ENCODE measurements at regions not wholly inside any gene's neighbourhood (a gene's known extent, or its start where the extent isn't known, plus 50 kb on each side); places are given as distances from the start of the nearest gene placed in this dataset.

DNA sequence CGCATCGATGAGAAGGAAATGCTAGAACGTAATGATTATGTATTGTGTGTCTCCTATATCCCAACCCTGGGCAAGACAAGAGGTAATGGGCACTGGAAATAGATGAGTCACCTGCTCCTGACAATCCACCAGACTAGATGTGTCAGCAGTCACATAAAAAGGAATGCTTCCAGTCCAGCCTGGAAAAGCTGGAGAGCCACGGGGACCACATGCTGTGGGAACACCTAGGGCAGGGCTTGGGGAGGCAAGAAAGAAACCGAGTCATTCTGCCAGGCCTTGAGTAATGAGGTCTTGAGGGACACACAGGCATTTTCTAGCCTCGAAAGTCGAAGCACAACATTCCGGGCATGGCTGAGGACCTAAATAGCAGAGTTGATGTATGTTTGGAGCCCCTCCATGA lies 716.7 kb upstream of the TMEM132C start:
- no peak overlapping the region for H3K4me3 ChIP-seq
- 70 to 74% (median 71%) methylated on average over 8 of the region's 8 CpGs for WGBS, 4 donors
- H3K27me3 ChIP-seq: no peaks in the 10 kb centered on the region
- H3K9me3 ChIP-seq: peaks cover 0 to 6% (median 0%) of the 10 kb centered on the region in 12 donors
- H3K36me3 ChIP-seq: no peaks in the 10 kb centered on the region
- intact Hi-C loops (cut with DNase I): no loop called here
- no peak for DNase-seq
- H3K27ac ChIP-seq: no peak overlapping the region
- no peak for ATAC-seq
- TF ChIP-seq, protein P1, sequence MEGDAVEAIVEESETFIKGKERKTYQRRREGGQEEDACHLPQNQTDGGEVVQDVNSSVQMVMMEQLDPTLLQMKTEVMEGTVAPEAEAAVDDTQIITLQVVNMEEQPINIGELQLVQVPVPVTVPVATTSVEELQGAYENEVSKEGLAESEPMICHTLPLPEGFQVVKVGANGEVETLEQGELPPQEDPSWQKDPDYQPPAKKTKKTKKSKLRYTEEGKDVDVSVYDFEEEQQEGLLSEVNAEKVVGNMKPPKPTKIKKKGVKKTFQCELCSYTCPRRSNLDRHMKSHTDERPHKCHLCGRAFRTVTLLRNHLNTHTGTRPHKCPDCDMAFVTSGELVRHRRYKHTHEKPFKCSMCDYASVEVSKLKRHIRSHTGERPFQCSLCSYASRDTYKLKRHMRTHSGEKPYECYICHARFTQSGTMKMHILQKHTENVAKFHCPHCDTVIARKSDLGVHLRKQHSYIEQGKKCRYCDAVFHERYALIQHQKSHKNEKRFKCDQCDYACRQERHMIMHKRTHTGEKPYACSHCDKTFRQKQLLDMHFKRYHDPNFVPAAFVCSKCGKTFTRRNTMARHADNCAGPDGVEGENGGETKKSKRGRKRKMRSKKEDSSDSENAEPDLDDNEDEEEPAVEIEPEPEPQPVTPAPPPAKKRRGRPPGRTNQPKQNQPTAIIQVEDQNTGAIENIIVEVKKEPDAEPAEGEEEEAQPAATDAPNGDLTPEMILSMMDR (IDR thresholded peaks at IDR 0.05): no peak
- TF ChIP-seq POLR2A (IDR thresholded peaks at IDR 0.05): no peak
- H3K4me1 ChIP-seq: no peaks in the 10 kb centered on the region

DNA sequence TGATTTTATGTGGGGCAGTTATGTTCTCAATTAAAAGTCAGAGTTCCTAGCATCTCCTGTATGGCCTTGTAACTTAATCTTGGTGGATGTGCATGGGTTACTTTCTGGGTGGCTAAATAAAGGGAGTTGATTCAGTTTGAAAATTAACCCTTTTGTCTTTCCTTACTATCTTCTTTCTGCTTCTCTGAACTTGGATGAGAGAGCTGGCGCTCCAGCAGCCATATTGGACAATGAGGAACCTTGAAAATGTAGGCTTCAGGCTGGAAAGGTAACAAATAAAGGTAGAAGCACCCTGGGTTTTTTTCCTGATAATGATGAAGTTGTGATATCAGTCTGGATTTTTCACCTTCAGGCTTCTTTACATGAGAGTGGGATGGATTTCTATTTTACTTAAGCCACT lies 714.1 kb upstream of the TMEM132C start:
- 39 to 93% (median 90%) methylated on average over 1 of the region's 1 CpG for WGBS, 4 donors
- no peaks in the 10 kb centered on the region for H3K27me3 ChIP-seq

DNA sequence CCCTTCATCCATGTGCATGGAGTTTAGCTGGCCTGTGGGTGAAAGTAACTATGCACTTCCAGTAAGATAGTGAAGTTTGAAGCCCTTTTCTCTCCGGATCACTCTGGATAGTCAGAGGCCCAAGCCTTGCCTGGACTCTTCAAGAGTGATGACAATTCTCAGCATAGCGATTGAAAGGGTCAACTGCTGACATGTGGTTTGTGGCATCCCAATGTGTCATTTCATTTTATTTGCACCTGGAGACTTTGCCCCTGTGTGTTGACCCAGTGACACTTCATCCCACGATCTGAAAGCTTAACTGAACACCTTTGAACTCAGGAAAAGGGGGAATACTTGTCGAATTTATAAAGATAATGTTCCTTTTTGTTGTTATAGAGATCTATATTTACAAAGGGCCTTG lies 711.9 kb upstream of the TMEM132C start:
- WGBS, 4 donors: 49 to 63% (median 51%) methylated on average over 4 of the region's 4 CpGs
- H3K27me3 ChIP-seq: no peaks in the 10 kb centered on the region
- H3K27ac ChIP-seq: no peak overlapping the region
- TF ChIP-seq, protein P1 (IDR thresholded peaks at IDR 0.05): no peak
- TF ChIP-seq POLR2A (IDR thresholded peaks at IDR 0.05): no peak
- H3K4me1 ChIP-seq: peaks cover 0 to 5% (median 0%) of the 10 kb centered on the region in 12 donors
- DNase-seq: no peak
- H3K36me3 ChIP-seq: no peaks in the 10 kb centered on the region
- ATAC-seq: no peak
- H3K4me3 ChIP-seq: no peak overlapping the region
- intact Hi-C loops (cut with DNase I): no loop called here
- H3K9me3 ChIP-seq: peaks cover 0 to 6% (median 0%) of the 10 kb centered on the region in 12 donors

More for the DNA sequence above, 714.1 kb upstream of the TMEM132C start:
- TF ChIP-seq, protein P1 (IDR thresholded peaks at IDR 0.05): no peak
- TF ChIP-seq POLR2A (IDR thresholded peaks at IDR 0.05): no peak
- intact Hi-C loops (cut with DNase I): no loop called here
- Histone ChIP-seq H3K4me3 (no peak overlapping the region), H3K27ac (no peak overlapping the region), H3K36me3 (no peaks in the 10 kb centered on the region), H3K9me3 (peaks cover 0 to 6% (median 0%) of the 10 kb centered on the region in 12 donors), H3K4me1 (no peaks in the 10 kb centered on the region)
- ATAC-seq: no peak
- no peak for DNase-seq

DNA sequence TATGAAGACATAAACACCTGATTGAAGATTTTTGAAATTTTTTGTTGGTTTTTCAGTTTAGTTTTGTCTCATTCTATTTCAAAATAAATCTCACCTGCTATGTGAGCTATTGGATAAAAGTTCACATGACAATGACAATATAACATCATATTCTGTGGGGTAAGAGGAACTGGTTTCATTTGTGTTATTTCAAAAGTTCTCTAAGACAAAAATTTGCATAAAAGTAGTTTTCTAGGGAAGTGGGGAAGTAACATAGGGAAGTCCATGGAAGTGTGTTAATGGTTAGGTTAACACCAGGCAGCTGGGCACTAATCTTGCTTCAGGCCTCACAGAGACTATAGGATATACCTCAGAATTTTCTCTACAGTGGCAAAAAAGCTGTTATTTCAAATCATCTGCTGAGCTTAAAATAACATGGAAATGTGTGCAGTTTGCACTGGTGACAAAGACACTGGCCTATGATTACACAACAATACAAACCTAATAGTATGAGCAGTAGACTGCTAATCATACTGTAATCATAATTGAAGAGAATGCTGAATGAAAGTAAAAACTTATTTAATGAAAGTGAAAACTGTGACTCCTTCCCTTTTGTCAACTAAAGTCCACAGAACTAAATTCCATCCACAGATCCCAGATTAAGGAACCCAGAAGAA lies 710.6 kb upstream of the TMEM132C start:
- DNase-seq (no peak), ATAC-seq (no peak)
- no peaks in the 10 kb centered on the region for H3K36me3 ChIP-seq
- no peak overlapping the region for H3K4me3 ChIP-seq
- intact Hi-C loops (cut with DNase I): no loop called here
- TF ChIP-seq POLR2A (IDR thresholded peaks at IDR 0.05): no peak
- TF ChIP-seq, protein P1 (IDR thresholded peaks at IDR 0.05): no peak
- no peak overlapping the region for H3K27ac ChIP-seq
- H3K4me1 ChIP-seq: peaks cover 0 to 5% (median 0%) of the 10 kb centered on the region in 12 donors
- peaks cover 0 to 6% (median 0%) of the 10 kb centered on the region in 12 donors for H3K9me3 ChIP-seq
- no peaks in the 10 kb centered on the region for H3K27me3 ChIP-seq

All from heart left ventricle (tissue), 16 donors.